Kasumi-1 (cell line): ENCODE measurements at regions not wholly inside any gene's neighbourhood (a gene's known extent, or its start where the extent isn't known, plus 50 kb on each side); places are given as distances from the start of the nearest gene placed in this dataset.
"Not testable (repeated sequence)": the region's sequence is repeated elsewhere in the genome, so short reads cannot be mapped to it uniquely, and the experiment has no call there.

Experiments used
- DNase-seq, 2 experiments: peaks; one replicate each; lab custom pipeline; 2025; lab: John Stamatoyannopoulos, UW

DNA sequence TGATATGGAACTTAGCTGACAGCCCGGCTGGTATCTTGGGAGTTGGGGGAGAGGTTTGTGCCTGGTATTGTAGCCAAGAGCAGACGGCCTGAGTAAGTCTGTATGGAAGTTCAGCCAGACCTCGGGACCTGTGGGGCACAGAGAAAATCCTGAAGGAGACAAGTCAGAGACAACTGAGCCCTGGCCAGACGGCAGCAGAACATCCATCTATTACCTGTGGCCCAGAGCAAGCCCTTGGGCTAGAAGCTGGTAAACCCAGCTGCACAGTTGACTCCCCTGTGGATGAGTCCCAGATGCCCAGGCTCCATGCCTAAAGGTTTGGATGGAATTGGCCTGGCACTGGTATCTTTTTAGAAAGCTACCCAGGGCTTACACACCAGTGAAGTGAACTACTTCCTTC, 70.4 kb upstream of the DLG1 start:
- no peak for DNase-seq

DNA sequence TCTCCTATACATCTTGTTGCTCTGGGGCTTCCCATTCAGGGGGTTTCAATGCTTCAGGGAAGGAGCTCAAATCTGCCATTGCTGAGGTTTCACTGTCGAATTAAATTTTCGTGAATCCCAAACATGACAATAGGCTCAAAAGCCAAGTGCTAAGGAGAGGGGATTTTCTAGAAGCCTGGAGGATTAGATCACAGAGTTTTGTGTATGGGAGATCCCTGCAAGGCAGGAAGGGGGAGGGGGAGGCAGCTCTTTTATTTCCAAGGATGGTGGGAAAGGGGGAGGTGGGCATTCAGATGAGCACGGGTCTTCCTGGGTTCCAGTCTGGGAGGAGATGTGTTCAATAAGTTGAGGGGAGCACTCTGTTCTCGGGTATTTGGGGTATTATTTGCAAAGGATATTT, 69.9 kb upstream of the DLG1 start:
- DNase-seq = no peak

DNA sequence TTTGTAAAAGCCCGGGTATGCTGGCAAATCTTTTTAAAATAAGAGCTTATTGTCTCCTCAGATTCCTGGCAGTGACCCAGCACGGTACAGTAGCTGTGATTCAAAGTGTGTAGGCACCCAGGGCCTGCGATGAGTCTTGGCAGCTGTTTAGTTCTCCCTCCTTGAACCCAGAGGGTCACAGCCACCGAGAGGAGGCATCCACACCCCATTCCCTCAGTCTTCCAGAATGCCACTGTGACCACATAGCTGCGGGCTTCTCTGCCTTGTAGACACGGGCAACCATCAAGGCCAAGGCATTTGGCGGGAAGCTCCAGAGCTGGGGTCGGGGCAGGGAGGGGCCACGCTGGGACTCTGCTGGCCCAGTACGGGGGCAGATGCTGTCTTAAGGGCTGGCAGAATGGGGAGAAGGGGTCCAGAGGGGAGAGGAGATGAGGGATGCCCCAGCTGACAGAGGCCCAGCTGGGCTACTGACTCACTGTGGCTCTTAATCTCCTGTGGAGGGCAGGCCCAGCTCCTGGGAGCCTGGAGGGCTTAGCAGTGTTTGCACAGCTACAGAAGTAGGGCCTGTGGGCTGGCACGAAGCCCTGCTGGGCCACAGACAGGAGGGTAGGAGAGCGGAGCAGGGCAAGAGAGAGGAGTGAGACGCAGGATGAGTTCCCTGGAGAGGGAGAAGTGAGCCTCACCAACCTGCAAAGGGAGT, 68.8 kb upstream of the DLG1 start:
- no peak for DNase-seq

DNA sequence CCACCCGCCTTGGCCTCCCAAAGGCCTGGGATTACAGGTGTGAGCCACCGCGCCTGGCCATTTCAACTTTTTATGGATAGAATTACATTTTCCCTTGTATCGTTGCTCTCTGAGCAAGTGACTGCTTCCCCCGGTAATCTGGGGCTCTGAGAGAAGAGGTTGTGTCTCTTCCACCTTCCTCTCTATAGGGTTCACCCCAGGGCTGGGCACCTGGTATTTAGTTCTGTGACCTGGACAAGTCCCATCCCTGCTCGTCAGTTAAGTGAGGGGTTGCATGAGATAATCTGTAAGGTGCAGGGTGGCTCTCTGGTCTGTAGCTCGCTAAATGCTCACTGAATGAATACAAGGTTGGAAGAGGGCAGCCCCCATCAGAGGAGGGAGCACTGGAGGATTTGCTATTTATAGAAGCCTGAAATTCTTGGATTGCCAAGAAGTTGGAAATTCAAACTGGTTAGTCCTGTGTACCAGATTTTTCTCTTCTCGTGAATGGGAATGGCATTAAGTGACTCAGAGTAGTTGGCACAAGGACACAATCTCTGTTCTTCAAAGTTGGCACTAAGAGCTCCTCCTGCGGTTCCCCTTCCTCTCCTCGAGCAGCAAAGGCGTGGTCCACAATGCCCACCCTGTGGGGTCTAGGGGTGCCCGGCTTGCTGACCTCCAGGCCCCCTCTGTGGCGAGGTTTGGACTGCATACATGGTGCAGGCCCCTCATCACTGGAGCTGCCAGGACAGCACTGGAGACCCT, 68.1 kb upstream of the DLG1 start:
- DNase-seq = no peak

DNA sequence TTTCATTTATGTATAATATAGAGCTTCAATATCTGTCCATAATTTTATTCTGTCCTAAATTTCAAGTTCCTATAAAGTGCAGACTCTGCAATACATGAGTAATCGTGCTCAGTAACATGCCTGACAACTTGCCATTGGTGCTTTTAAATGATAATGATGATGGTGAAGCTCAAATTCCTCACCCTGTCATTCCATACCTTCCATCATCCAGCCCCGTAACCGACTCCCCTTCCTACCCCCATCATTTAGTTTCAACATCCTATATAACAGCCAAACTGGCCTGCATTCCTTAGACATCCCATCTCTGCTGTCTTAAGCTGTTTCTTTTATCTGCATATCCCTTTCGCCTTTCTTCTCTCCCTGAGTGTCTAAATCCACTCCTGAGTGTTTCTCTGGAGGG, 67.2 kb upstream of the DLG1 start:
- no peak for DNase-seq

DNA sequence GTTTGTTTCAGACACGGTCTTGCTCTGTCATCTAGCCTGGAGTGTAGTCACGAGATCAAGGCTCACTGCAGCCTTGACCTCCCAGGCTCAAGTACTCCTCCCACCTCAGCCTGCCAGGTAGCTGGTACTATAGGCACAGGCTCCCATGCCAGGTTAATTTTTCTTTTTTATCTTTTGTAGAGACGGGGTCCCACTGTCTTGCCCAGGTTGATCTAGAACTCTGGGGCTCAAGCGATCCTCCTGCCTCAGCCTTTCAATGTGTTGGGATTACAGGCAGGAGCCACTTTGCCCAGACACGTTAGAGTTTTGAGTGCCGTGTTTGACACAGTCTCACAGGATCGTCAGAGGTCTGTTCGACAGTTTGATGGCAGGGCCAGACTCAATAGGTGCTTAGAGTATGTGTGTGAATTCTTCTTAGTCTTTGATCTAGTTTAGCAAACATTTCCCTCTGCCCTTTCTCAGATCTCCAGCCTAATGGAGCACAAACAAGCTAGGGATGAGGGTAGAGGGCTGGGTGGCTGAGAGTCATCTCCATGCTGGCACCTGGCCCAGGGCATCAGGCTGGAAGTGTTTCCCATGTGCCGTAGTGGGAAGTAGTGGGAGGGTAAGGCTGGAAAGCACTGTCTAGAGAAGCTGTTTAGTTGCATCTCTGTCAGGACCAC, 66.1 kb upstream of the DLG1 start:
- DNase-seq = no peak

DNA sequence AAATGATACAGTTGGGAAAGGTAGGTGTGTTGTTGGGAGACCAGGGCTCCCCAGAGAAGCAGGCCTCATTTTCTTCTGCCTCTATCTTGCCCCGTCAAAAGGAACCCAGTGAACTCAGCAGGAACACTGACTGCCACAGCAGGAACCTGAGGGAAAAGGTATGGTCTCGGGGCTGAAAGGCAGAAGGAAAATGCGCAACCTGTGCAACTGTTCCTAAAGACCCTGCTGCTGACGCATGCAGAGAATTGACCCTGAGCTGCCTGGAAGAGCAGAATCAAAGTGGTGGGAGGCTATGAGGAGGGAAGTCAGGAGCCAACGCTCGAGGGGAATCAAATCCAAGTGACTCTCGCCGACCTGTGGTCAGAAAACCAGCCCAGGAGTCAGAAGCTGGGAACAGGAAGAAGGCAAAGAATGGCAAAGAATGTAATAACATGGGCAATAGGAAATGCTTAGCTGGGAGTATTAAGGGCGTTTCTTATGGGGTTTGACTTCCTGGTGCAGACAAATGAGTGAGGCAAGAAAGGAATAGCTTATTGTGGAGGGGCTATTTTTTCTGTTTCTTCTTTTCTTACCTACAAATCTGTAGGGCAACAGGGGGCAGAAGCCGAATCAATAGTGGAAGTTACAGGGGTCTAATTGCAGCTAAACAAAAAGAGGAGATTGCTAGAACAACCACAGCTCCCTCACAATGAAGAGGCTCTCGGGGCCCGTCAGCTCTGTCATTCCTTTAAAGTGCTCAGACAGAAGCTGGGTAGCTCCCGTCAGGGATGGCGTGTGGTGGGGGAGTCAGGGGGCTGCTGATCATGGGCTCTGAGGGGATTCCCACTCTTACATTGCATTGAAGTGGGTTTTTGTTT, 65.4 kb upstream of the DLG1 start:
- no peak for DNase-seq

DNA sequence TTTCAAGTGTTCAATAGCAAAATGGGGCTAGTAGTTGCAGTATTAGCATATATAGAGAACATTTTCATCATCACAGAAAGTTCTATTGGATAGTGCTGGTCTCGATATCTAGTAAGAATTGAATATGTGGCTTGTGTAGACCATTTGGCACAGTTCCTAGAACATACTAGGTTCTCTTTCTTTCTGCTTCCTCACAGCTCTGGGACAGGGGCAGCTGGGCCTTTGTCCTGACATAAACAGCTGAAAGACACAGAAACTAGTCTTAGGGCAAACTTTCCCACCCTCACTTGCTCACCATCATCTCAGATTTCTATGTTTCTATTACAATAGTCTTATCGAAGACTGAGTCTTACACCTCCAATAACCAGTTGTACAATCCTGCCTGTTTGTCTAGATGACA, 63.7 kb upstream of the DLG1 start:
- DNase-seq = no peak

DNA sequence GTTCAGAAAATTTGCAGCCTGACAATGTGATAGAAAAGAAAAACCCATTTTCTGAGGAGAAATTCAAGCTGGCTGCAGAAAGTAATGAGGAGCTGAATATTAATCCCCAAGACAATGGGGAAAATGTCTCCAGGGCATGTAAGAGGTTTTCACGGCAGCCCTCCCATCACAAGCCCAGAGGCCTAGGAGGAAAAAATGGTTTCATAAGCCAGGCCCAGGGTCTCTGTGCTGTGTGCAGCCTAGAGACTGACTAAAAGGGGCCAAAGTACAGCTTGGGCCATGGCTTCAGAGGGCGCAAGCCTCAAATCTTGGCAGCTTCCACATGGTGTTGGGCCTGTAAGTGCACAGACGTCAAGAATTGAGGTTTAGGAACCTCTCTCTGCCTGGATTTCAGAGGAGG, 61.7 kb upstream of the DLG1 start:
- not testable (repeated sequence) for DNase-seq

DNA sequence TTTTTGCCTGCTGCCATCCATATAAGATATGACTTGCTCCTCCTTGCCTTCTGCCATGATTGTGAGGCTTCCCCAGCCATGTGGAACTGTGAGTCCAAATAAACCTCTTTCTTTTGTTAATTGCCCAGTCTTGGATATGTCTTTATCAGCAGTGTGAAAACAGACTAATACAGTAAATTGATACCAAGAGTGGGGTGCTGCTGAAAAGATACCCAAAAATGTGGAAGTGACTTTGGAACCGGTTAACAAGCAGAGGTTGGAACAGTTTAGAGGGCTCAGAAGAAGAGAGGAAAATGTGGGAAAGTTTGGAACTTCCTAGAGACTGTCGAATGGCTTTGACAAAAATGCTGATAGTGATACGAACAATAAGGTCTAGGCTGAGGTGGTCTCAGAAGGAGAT, 61.1 kb upstream of the DLG1 start:
- DNase-seq = not testable (repeated sequence)

DNA sequence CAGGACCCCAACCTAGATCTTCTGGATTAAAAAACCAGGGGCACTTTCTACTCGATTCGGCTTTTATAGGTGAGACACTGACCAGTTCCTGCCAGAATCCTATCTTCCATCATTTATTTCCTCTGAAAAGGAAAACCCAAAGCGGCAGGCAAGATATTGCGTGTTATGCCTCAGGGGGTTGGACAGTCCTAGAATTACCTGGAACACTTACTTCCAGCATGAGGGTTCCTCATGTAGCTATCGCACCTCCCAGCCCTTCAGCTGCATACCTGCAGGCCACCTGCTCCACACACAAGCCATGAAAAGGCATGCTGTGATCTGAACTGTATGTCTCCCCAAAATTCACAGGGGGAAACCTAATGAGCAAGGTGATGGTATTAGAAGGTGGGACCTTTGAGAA, 58.3 kb upstream of the DLG1 start:
- no peak for DNase-seq

DNA sequence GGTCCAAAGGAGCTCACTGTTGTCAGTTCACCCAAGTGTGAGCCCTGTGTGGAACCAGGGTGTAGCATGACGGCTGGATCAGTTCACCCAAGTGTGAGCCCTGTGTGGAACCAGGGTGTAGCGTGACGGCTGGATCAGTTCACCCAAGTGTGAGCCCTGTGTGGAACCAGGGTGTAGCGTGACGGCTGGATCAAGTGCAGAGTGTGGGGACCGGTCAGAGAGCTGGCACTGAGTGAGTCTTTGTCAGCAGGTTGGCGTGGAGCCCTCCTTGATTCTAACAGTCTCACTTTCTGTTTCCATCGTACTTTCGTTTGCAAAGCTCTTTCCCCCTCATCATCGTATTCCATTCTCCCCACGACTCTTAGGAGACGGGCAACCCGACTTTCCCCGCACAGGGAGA, 57.9 kb upstream of the DLG1 start:
- no peak for DNase-seq

DNA sequence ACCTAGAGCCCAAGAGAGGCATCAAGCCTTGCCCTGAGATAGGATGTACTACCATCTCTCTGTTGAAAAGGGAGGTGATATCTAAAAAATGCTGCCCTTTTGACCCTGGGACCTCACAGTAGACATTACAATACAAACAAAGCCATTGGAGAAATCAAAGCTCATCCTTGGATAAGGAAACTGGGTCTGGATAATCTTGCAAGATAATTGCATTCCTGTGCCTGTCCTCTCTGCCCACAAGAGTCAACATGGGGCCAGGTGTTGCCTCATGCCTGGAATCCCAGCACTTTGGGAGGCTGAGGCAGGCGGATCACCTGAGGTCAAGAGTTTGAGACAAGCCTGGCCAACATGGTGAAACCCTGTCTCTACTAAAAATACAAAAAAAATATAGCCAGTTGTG, 57.3 kb upstream of the DLG1 start:
- no peak for DNase-seq

DNA sequence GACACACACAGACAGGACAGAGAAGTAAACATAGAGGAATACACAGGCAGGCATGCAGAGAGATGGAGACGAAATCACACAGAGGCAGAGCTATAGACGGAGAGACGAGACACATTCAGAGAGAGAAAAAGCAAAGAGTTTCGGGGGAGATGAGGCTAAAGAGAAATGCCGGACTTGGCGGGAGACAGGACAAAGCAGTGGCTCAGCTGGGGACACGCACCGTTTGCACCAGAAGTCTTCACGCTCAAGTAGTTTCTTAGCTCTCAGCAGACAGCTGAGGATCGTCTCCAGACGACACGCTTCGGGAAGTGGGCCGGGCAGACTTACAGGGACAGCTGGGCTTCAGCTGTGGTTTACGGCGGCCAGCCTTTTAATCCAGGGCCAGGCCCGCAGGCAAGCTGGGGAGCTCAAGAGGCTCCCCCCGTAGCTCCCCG, 56.2 kb upstream of the DLG1 start:
- no peak for DNase-seq

DNA sequence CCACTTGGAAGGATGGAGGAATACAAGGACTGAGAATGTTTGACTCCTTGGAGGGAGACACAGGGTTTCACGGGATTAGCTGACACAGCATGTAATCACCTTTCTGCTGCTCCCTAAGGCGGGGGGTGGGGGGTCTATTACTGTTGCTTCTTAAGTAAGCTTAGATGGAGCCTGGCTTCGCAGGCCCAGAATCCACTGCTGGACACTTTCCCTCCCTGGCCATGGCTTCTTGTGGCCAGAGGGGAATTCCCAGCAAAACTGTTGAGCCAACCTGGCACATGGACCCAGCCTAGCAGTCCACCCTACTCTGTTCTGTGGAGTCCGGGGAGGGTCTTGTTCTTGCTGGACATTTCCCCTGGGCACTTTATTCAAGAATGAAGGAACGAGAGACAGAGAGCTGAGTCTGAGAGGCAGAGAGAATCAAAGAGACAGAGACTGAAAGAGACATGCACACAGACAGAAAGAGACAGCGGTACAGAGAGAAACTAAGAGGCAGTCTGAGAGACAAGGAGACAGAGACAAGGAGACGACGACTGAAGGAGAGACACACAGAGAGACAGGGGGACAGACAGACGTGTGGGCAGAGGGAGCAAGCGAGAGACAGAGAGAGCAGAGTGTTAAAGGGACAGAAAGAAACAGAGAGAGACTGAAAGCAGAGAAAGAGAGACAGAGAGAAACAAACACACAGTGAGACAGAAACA, 55.6 kb upstream of the DLG1 start:
- no peak for DNase-seq

DNA sequence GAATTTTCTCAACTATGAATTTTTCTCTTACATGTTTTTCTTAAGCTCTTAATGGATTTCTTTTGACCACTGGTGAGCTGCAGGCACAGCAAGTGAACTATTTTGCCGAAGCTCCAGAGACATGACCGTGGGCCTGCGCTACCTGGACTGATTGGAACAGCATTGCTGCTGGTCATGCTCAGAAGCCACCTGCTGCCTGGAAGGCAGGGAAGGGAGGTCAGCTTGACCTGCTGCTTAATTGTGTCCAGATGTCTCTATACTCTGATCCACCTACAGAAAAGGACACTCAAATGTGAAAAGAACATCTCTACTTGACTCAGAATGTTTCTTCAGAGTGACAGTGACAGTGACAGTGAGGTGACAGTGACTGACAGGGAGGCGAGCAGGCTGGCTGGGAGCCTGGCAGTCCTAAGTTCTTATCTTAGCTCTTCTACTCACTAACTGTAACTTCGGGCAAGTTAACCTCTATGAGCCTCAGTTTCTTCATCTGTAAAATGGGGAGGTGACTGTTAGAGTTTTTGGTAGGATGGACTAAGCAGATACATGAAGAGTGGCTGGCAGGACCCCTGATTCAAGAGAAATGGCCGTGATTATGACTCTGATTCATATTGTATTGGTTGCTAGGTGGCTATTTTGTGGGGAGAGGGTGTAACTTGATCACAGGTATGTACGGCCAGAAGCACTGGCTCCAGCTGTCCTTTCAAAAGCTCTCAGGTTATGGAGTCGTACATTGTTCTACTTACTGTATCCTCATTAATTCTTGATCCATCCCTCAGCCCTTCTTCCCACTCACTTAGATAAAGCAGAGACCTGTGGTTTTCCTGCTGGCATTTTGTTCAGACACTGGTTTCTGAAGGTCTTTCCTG, 54.8 kb upstream of the DLG1 start:
- DNase-seq = no peak

DNA sequence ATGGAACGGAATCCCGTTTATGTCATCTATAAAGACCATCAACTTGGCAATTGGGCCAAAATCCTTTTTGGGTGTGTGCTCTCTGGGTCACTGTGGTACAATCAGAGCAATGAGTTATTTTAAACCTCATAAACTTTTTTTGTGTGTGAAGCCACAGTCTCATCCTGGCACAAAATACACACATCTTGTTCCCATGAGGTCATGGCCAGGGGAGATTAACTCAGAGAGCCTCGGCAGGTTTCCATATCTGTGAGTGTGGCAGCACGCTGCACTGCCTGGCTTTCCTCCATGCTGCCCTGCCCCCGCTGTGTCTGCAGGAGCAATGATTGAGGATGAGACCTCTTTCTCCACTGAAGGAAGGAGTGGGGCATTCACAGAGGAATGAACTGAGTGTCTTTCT, 54.0 kb upstream of the DLG1 start:
- DNase-seq = no peak

DNA sequence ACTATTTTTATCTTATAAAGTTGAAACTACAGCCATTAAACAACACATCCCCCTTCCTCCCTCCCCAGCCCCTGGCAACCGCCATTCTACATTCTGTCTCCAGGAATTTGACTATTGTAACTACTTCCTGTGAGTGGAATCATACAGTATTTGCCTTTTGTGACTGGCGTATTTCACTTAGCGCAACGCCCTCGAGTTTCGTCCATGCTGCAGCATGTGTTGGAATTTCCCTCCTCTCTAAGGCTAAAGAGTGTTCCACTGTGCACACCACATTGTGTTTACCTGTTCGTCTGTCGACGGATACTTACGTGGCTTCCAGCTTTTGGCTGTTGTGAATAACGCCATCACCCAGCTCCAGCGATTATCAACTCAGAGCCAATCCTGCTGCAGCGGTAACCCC, 52.0 kb upstream of the DLG1 start:
- DNase-seq = no peak

DNA sequence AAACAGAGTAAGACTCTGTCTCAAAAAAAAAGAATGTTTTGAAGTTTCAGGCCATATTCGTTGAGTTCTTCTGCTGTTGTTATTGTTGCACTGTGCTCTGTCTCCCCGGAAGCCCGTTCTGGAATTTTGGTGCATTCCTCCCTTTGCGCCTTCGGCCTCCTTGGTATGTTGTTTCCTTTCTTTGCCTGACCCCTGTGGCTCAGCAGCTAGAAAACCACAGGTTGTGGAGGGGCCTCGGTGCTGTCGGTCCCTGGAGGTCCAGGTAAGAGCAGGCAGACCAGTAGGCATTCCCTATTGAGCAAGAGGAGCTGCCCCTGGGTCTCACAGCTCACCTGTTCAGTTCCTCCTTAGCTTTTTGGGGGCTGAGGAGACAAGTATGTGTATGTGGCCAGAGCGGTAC, 51.0 kb upstream of the DLG1 start:
- DNase-seq = no peak
